ENCODE measurements at regions not wholly inside any gene's neighbourhood (a gene's known extent, or its start where the extent isn't known, plus 50 kb on each side); places are given as distances from the start of the nearest gene placed in this dataset.

- DNase-seq (ENCODE audit: low read depth in 2 of 3, low spot score in 2 of 3) = no peak
Observed at GRCh38 chr7:26511866-26512265, 220.2 kb downstream of the SNX10 start.

DNA sequence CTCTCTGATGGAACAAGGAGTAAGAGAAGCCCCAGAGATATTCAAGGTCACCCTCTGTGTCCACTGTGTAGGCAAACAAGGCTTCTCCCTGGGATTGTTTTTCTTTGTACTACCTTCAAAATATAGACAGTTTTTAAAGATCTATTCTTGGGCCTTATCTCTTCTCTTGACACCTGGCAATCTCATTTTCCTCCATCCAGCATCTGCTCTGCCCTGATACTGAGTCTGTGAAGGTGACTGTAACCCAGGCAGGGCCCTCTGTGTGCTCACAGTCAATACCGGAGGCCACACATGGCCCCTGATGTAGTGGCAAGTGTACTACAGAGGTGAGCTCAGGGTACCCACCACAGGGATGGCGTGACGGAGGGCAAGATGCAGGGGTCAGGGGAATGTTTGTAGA is 221.1 kb downstream of the SNX10 start:
- DNase-seq (ENCODE audit: low read depth in 2 of 3, low spot score in 2 of 3) = no peak

DNA sequence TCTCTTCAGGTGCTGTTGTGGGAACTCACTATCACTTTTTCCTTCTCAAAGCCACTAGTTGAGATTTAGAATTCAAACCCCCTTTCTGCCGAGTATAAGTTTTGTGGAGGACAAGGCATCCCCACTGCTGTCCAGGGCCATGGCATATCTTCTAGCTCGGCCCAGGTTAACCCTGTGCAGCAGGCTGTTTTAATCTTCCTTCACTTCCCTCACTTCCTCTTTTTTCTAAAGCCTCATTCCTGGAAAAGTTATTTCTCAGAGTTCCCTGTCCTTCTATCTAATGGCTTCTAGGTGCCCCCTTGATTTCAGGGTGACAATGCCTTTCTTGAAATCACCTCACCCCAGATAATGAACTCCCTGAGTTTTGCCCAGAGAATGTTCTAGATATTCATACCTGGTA is 222.3 kb downstream of the SNX10 start:
- no peak for DNase-seq (ENCODE audit: low read depth in 2 of 3, low spot score in 2 of 3)

DNA sequence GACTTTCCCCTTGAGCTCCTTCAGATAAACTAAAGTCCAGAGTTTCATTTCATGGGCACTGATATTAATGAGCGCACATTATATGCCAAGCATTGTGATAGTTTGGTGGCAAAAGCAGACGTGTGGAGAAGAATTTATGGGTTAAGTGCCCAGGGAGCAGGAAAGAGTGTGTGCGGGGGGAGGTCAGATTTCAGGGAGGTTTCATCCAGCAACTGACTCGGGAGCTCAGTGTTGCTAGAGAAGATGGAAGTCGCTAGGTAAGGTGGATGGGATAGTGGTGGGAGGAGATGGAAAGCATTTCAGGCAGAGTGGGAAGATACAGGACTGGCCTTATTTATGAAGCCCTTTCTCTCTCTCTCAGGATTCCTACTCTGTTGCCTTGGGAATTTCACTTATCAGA is 223.0 kb downstream of the SNX10 start:
- DNase-seq (ENCODE audit: low read depth in 2 of 3, low spot score in 2 of 3) = no peak

DNA sequence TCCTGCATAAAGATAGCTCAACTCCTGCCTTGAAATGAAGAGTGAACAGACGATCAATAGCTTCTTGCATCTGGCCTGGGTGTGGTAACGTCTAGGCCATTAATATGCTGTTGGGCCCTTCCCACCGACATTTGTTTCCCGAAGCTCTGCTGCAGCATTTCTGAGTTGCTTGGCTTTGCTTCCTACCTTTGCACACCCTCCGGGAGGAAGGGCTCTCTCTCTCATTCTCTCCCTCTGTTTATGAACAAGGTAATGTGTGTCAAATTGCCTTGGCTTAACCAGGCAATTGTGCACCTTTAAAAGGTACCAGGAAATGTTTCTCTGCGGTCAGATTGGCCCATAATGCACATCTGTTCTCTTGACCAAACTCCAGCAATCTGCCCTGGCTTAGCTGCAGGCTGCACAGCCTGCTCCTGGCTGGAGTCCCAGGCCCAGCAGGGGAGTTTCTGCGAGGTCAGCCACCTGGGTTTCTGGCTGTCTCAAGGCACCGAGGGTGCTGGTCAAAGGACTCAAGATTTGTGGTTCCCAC is 223.7 kb downstream of the SNX10 start:
- DNase-seq (ENCODE audit: low read depth in 2 of 3, low spot score in 2 of 3) = no peak

- DNase-seq (ENCODE audit: low read depth in 2 of 3, low spot score in 2 of 3) = no peak
Observed at GRCh38 chr7:26520483-26520882, 228.8 kb downstream of the SNX10 start.

GRCh38 chr7:26522633-26523032 is 231.0 kb downstream of the SNX10 start:
- DNase-seq (ENCODE audit: low read depth in 2 of 3, low spot score in 2 of 3) = no peak

GRCh38 chr7:26525398-26526264 is 234.0 kb downstream of the SNX10 start:
- DNase-seq (ENCODE audit: low read depth in 2 of 3, low spot score in 2 of 3) = peak in 2 of 3 donors; percentile 29 to 55

DNA sequence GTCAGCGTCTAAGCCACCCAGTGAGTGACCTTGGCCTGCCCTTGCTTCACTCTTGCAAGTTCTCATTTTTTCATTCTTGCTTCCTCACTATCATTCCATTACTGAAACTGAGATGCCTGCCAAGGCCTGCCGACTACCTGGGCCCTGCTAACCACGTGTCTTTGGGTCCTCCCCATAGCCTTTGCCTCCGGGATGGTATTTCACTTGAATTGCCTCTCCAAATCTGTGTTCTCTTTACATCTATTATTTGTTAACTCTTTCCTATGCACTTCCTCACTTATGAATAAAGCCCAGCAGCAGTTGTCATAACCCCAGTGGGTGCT is 234.6 kb downstream of the SNX10 start:
- no peak for DNase-seq (ENCODE audit: low read depth in 2 of 3, low spot score in 2 of 3)

- DNase-seq (ENCODE audit: low read depth in 2 of 3, low spot score in 2 of 3) = no peak
Observed at GRCh38 chr7:26531926-26532325, 240.3 kb downstream of the SNX10 start.

- no peak for DNase-seq (ENCODE audit: low read depth in 2 of 3, low spot score in 2 of 3)
Observed at GRCh38 chr7:26532471-26532870, 240.8 kb downstream of the SNX10 start.

DNA sequence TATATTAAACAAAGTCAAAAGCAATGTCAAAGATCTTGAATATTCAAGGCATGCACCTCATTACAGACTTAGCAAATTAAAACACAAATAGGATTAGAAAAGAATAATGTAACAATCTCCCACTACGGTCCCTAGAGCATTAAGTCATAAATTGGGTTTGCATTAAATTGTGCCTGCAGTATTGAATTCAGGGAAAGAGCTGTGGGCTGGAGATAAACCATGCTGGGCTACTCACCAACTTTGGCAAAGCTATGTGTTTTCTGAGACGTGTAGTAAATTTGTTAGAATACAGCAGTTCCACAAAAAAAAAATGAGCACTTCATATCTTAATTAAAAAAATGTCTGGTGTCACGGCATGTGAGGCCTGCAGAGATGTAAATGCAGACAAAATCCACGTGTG is 241.6 kb downstream of the SNX10 start:
- DNase-seq (ENCODE audit: low read depth in 2 of 3, low spot score in 2 of 3) = no peak

DNA sequence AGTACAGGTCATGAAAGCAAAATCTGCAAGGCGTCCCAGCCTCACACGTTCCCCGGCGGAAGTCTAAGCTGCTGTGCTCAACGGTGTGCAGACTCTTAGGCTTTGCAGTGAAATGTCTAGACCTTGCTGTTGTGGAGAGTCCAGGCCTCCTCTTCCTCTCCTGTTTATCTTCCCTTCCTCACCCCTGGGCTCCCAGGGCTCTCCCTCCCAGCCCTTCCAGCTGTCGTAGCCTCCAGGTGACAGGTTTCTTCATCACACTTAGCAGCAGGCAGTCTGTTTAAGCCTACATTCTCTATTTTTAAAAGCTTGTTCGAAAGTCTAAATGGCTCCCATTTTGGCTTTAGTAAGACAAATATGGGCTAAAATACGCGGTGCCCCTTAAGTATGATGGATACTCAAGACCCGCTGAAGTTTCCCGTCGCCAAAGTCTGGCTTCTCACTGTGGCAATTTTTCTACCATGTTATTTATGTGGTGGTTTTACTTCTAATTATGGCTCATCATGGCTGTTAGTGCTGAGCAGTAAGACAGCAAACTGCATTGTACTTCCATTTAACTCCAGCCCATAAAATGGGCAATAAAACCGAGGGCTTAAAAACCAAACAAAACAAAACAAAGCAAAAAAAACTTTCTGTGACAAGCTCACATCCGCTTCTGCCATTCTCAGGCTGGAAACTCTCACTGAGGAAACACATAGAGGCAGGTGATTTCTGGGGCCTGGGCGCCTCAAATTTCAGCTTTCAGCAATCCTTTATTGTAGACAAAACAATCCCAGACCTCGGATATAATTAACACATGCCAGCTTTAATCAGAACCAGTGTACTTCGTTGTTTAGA is 243.2 kb downstream of the SNX10 start:
- DNase-seq (ENCODE audit: low read depth in 2 of 3, low spot score in 2 of 3) = no peak

GRCh38 chr7:26535483-26536007 is 243.9 kb downstream of the SNX10 start:
- no peak for DNase-seq (ENCODE audit: low read depth in 2 of 3, low spot score in 2 of 3)

DNA sequence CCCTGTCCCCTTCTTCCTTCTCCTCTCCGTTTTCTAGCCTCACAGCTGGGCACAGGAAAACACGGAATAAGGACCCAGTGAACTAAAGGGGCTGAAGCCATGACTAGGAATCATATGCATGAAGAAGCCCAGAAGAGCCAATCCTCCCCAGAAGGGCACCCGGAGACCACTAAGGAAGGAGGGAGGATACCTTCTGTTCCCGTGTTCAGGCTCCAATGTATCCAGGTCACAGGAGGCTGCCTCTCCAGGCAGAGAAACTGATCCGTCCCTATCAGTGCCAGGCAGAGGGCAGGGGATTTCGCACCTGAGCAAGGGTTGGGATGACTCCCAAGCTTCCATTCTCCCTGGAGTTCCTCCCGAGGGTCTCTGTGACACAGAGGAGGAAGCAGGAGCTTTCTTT is 246.6 kb downstream of the SNX10 start:
- no peak for DNase-seq (ENCODE audit: low read depth in 2 of 3, low spot score in 2 of 3)

DNA sequence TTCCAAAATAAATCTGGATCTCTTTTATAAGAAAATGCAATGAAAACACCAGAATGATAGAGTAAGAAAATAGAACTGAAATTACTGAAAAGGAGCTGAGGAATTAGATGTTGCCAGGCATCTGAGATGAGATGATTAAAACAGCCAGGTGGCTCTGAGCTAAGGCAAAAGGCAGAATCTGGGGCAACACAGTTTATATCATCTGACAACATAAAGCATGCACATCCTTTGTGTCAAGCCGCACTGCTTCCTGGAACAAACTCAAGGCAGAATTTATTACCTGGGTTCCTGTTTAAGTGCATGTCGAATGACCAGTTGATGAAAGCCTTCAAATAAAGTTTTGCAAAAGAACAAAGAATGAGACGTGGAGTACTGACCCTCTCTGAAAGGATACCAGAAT is 247.0 kb downstream of the SNX10 start:
- DNase-seq (ENCODE audit: low read depth in 2 of 3, low spot score in 2 of 3) = peak in 2 of 3 donors; percentile 60 to 80

- DNase-seq (ENCODE audit: low read depth in 2 of 3, low spot score in 2 of 3) = peak in 1 of 3 donors; percentile 9
Observed at GRCh38 chr7:26543340-26543739, 251.7 kb downstream of the SNX10 start.

DNA sequence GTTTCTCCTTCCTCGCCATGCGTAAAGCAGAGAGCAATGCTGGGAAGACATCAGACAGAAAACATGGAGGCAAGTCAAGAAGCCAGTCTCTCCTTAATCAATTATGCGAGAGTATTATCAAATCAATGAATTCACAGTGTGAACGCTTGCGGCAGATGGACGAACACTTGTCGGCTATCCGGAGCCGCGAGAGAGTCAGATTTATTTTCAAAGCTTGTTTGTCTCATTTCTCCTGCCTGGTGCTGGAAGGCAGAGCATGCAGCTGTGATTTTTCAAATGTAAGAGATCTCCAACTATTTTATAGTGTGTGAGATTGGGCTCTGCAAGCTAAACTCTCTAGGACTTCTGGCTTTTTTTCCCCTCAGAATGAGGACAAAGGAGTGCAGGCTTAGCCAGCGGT is 252.3 kb downstream of the SNX10 start:
- no peak for DNase-seq (ENCODE audit: low read depth in 2 of 3, low spot score in 2 of 3)

DNA sequence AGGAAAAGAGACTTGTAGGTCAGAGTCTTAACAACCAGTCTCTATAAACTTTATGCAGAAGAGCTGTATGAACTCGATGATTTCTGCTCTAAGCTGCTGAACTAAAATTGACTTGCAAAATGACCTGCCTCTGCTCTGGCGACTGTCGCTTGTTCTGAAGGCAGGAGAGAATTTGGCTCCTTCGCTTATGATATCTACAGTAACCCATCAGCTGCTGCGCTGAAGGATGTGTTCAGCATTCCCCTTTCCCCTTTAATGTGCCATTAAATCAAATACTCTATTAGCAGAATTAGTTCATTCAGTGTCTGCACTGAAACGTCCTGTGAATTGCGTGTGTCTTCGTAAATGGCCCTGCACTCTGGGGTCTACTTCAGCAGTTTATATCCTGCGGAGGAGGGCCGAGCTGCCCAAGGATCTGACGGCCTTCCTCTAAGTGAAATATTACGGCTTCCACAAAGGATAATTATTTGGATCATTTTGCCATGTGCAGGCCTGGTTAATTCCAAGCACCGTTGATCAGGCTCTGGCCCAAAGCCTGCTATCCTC is 254.9 kb downstream of the SNX10 start:
- DNase-seq (ENCODE audit: low read depth in 2 of 3, low spot score in 2 of 3) = no peak

- no peak for DNase-seq (ENCODE audit: low read depth in 2 of 3, low spot score in 2 of 3)
Observed at GRCh38 chr7:26547156-26547555, 255.5 kb downstream of the SNX10 start.

DNA sequence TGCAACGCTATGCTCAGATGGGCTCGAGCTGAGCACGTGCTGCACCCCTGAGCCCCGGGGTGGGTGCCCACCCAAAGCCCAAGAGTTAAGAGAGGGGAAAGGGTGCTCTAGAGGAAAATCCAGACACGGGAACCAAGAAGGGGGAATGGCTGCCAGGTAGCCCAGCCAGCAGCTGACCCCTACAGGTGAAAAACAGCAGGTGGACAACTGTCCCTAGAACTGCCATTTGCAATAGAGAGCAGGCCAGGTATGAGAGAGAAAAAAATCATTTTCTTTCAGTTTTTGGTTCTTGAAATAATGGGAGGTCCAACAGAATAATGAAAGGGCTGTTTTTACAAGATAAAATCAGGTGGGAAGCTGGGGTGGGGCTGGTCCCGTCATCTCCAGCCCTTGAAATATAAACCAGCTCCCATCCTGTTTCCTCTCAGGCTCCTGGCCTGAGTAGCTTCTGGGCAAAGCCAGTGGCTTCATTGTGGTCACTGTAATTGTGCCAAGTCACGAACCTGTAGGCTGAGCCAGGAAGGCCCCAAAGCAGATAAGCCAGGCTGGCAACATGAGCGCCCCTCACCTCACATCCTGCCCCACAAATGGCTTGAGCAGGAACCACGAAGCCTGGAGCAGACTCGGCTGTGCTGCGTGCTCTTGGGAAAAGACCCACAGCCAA is 257.8 kb downstream of the SNX10 start:
- peak in 2 of 3 donors; percentile 71 to 78 for DNase-seq (ENCODE audit: low read depth in 2 of 3, low spot score in 2 of 3)

Data from hematopoietic multipotent progenitor cell (in vitro differentiated cells).